Natural killer cell (primary cell): ENCODE measurements at regions not wholly inside any gene's neighbourhood (a gene's known extent, or its start where the extent isn't known, plus 50 kb on each side); places are given as distances from the start of the nearest gene placed in this dataset.

Experiments
- ATAC-seq, 3 donors: fragments of 150-1000 bp in 2 of 3; fragments of 200-7000 bp in 1 of 3; cut with Tn5 transposase; 1 replicate in 1 of 3; 2 replicates in 2 of 3; pipeline ENCODE4 v1.10.0; 2021; ENCODE audit warnings: mild to moderate bottlenecking in 2 of 3, moderate library complexity in 2 of 3
- DNase-seq, 2 donors: peaks; one replicate each; pipeline versions ENCODE4 v3.0.0 to v3.0.0-alpha.2; 2013 to 2021; ENCODE audit warnings: mixed read lengths in 1 of 2
- H3K27ac ChIP-seq: one replicate; pipeline ENCODE4 v1.5.1; 2013; ENCODE audit warnings: mild to moderate bottlenecking, low read length
- H3K27me3 ChIP-seq: one replicate; pipeline ENCODE4 v1.6.1; 2013; ENCODE audit warnings: low read length; ENCODE audit not compliant: control insufficient read depth, insufficient read depth
- H3K36me3 ChIP-seq: one replicate; pipeline ENCODE4 v1.6.1; 2013; ENCODE audit warnings: low read length; ENCODE audit not compliant: control insufficient read depth, insufficient read depth
- H3K4me1 ChIP-seq: one replicate; pipeline ENCODE4 v1.6.1; 2013; ENCODE audit warnings: low read length; ENCODE audit not compliant: control insufficient read depth, insufficient read depth
- H3K4me3 ChIP-seq: one replicate; pipeline ENCODE4 v1.5.1; 2013; ENCODE audit warnings: low read length
- H3K9me3 ChIP-seq: one replicate; pipeline ENCODE4 v1.6.1; 2013; ENCODE audit warnings: low read length; ENCODE audit not compliant: control insufficient read depth, insufficient read depth
- H3K27ac Mint-ChIP-seq, 2 donors: one replicate each; pipeline ENCODE4 v1.8.0; 2022; ENCODE audit warnings: mild to moderate bottlenecking in 2 of 2, mixed read lengths in 2 of 2, moderate library complexity in 1 of 2
- H3K27me3 Mint-ChIP-seq, 2 donors: one replicate each; pipeline ENCODE4 v1.8.0; 2022; ENCODE audit warnings: low read depth in 2 of 2, mixed read lengths in 2 of 2
- H3K36me3 Mint-ChIP-seq: one replicate; pipeline ENCODE4 v1.8.0; 2022; ENCODE audit warnings: mixed read lengths
- H3K4me1 Mint-ChIP-seq, 2 donors: one replicate each; pipeline ENCODE4 v1.8.0; 2022; ENCODE audit warnings: mixed read lengths in 2 of 2
- H3K4me3 Mint-ChIP-seq: one replicate; pipeline ENCODE4 v1.8.0; 2022; ENCODE audit warnings: mild to moderate bottlenecking, moderate library complexity, mixed read lengths
- H3K9me3 Mint-ChIP-seq, 2 donors: one replicate each; pipeline ENCODE4 v1.8.0; 2022; ENCODE audit warnings: mixed read lengths in 2 of 2
- CTCF ChIP-seq: fragments of 200-600 bp; IDR thresholded peaks from one replicate; pipeline ENCODE4 v1.8.0; 2022; ENCODE audit warnings: antibody characterized with exemption
- WGBS: methylation state at CpG from one replicate; pipeline ENCODE4 v1.1.7; 2013; ENCODE audit warnings: missing lambda C conversion rate; ENCODE audit not compliant: insufficient coverage; 5-methylcytosine and 5-hydroxymethylcytosine counted together
- intact Hi-C: fragments of 100-400 bp; cut with micrococcal nuclease; formaldehyde crosslinking; loops from one replicate; pipeline ENCODE4 v1.14.2; 2022

DNA sequence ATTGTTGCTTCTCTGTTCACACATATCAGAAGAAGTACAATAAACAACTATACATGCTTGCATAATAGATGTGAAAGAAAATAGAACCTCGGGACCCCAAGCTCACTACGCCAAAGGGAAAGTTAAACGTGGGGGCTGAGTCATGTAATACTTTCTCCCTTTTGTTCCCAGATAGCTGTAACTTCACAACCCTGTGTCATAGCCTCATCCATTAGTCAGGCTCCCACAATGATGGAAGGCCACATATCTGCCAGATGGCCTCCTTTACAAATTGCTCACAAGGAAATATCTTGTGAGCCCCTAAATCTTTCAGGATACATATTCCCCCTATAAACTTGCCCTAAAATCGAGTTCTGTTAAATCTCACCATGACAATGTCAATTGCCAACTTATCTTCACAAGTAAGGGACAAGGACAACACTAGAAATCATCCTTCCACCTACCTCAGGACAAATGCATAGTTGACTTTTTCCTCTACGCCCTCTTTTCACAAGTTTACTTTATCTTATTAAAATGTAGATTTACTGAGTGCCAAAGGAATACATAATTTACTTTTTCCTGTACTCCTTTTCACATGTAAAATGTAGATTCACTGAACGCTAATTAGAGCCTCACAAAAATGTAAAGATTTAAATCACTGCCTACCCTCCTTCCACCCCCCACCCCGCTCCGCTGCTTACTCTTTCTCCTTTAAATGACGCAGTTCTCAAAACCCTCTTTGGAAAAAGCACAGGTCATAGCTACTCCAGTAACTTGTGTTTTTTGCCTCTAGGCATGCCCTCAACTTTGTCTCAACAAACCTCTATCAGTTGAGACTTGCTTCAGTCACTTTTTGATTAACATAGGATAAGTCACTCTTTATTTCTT lies 477.1 kb downstream of the DTHD1 start:
- Histone ChIP-seq H3K27me3 (no peaks in the 10 kb centered on the region), H3K4me1 (no peaks in the 10 kb centered on the region), H3K36me3 (no peaks in the 10 kb centered on the region), H3K27ac (no peak overlapping the region), H3K9me3 (peaks cover 5% of the 10 kb centered on the region), H3K4me3 (no peak overlapping the region)
- no peak for TF ChIP-seq CTCF
- Mint-ChIP-seq H3K36me3 (no peaks in the 10 kb centered on the region), H3K27me3 (no peaks in the 10 kb centered on the region), H3K4me3 (no peak overlapping the region), H3K9me3 (peaks cover 5 to 8% of the 10 kb centered on the region in 2 donors), H3K4me1 (no peaks in the 10 kb centered on the region), H3K27ac (no peak overlapping the region)
- intact Hi-C loops: no loop called here
- no peak for DNase-seq
- WGBS: 49% methylated on average over 8 of the region's 9 CpGs
- no peak for ATAC-seq

DNA sequence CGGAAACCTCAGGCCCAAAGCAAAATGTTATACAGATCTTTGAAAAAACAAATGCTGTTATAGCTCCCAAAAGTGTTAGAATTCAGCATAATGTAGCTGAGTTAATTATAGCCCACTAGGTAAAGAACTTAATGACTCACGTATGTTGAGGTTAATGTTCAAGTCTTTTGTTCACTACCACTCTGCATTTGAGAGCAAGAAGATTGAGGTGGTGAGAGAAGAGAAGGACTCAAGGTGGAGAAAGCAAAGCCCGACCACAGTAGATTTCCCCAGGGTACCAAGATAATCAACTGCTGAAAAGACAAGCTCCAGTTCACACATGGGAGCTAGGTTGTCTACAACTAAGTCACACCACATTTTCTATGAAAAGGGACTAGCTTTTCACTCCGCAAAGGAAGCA lies 480.2 kb downstream of the DTHD1 start:
- 84% methylated on average over 4 of the region's 4 CpGs for WGBS
- DNase-seq: no peak
- no peaks in the 10 kb centered on the region for H3K36me3 ChIP-seq
- no peak overlapping the region for H3K27ac Mint-ChIP-seq
- no peak overlapping the region for H3K4me3 ChIP-seq
- H3K27ac ChIP-seq: no peak overlapping the region
- H3K4me3 Mint-ChIP-seq: no peak overlapping the region
- no peaks in the 10 kb centered on the region for H3K27me3 ChIP-seq
- H3K4me1 ChIP-seq: no peaks in the 10 kb centered on the region
- peaks cover 5 to 10% of the 10 kb centered on the region in 2 donors for H3K9me3 Mint-ChIP-seq
- H3K9me3 ChIP-seq: peaks cover 5% of the 10 kb centered on the region
- H3K4me1 Mint-ChIP-seq: no peaks in the 10 kb centered on the region
- no peaks in the 10 kb centered on the region for H3K27me3 Mint-ChIP-seq
- no peak for ATAC-seq
- intact Hi-C loops: no loop called here
- H3K36me3 Mint-ChIP-seq: no peaks in the 10 kb centered on the region
- no peak for TF ChIP-seq CTCF

- Mint-ChIP-seq H3K36me3 (no peaks in the 10 kb centered on the region), H3K4me3 (no peak overlapping the region), H3K27me3 (no peaks in the 10 kb centered on the region), H3K4me1 (no peaks in the 10 kb centered on the region), H3K9me3 (peaks cover 4 to 10% of the 10 kb centered on the region in 2 donors), H3K27ac (no peak overlapping the region)
- intact Hi-C loops: no loop called here
- H3K4me3 ChIP-seq: no peak overlapping the region
- no peaks in the 10 kb centered on the region for H3K27me3 ChIP-seq
- no peaks in the 10 kb centered on the region for H3K36me3 ChIP-seq
- H3K27ac ChIP-seq: no peak overlapping the region
- no peak for TF ChIP-seq CTCF
- H3K4me1 ChIP-seq: no peaks in the 10 kb centered on the region
- ATAC-seq (no peak), DNase-seq (no peak)
- WGBS: no CpG with 5 or more reads among the region's 1 CpG
- peaks cover 5% of the 10 kb centered on the region for H3K9me3 ChIP-seq
These were observed 480.7 kb upstream of the NWD2 start for GRCh38 chr4:36763814-36764213.

DNA sequence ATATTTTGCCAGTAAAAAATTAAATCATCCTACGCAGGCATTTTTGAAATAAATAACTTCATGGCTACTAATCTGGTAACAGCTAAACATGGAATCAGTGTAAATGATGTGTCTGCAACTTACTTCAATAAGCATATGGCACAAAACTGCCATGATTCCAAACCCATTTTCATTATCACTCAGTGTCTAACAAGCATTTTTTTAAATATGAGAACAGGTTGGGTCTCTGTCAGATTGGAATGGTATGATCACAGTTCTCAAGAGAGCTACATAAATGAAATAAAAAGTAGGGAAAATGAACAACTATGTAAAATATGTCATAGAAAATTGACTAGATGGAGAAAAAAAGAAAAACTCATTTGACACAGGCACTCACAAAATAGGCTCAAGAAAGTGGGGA lies 476.9 kb upstream of the NWD2 start:
- DNase-seq (no peak), ATAC-seq (no peak)
- Histone ChIP-seq H3K27ac (no peak overlapping the region), H3K4me1 (no peaks in the 10 kb centered on the region), H3K9me3 (no peaks in the 10 kb centered on the region), H3K27me3 (no peaks in the 10 kb centered on the region), H3K4me3 (no peak overlapping the region), H3K36me3 (no peaks in the 10 kb centered on the region)
- Mint-ChIP-seq H3K4me1 (no peaks in the 10 kb centered on the region), H3K4me3 (no peak overlapping the region), H3K9me3 (peaks cover 1 to 5% of the 10 kb centered on the region in 2 donors), H3K27me3 (no peaks in the 10 kb centered on the region), H3K36me3 (no peaks in the 10 kb centered on the region), H3K27ac (no peak overlapping the region)
- intact Hi-C loops: no loop called here
- no CpG with 5 or more reads among the region's 1 CpG for WGBS
- TF ChIP-seq CTCF: no peak
